GM12892 (cell line): ENCODE measurements at regions not wholly inside any gene's neighbourhood (a gene's known extent, or its start where the extent isn't known, plus 50 kb on each side); places are given as distances from the start of the nearest gene placed in this dataset.

Source experiments
- POLR2A ChIP-seq: IDR thresholded peaks from 2 replicates; pipeline ENCODE4 v1.6.1; 2011; ENCODE audit warnings: low read depth, low read length, control low read depth
- POLR2AphosphoS5 ChIP-seq: IDR thresholded peaks from 2 replicates; pipeline ENCODE4 v1.6.1; 2011; ENCODE audit warnings: low read depth, low read length, control low read depth
- TAF1 ChIP-seq: IDR thresholded peaks from 2 replicates; pipeline ENCODE4 v1.6.1; 2011; ENCODE audit warnings: low read depth, mild to moderate bottlenecking, control low read depth, low read length, borderline replicate concordance

GRCh38 chr2:145625111-145625510 is 1105.2 kb upstream of the ZEB2 start:
- TF ChIP-seq POLR2A (no peak), POLR2AphosphoS5 (no peak), TAF1 (no peak)
